Ishikawa (cell line): ENCODE measurements at regions not wholly inside any gene's neighbourhood (a gene's known extent, or its start where the extent isn't known, plus 50 kb on each side); places are given as distances from the start of the nearest gene placed in this dataset.

Experiments used
- CEBPB ChIP-seq: IDR thresholded peaks from 2 replicates; pipeline ENCODE4 v1.6.1; 2012
- CREB1 ChIP-seq: IDR thresholded peaks from 2 replicates; pipeline ENCODE4 v1.6.1; 2012; ENCODE audit warnings: low read depth
- EGR1 ChIP-seq: IDR thresholded peaks from 2 replicates; pipeline ENCODE4 v1.6.1; 2012
- EP300 ChIP-seq: IDR thresholded peaks from 2 replicates; pipeline ENCODE4 v1.6.1; 2012; ENCODE audit warnings: borderline replicate concordance
- FOXM1 ChIP-seq: IDR thresholded peaks from 2 replicates; pipeline ENCODE4 v1.6.1; 2012; ENCODE audit warnings: low read depth, borderline replicate concordance
- NFIC ChIP-seq: IDR thresholded peaks from 2 replicates; pipeline ENCODE4 v1.6.1; 2012
- RAD21 ChIP-seq: IDR thresholded peaks from 2 replicates; pipeline ENCODE4 v1.6.1; 2012; ENCODE audit warnings: low read depth
- TAF1 ChIP-seq: IDR thresholded peaks from 2 replicates; pipeline ENCODE4 v1.6.1; 2012; ENCODE audit warnings: low read depth, mild to moderate bottlenecking
- TCF12 ChIP-seq: IDR thresholded peaks from 2 replicates; pipeline ENCODE4 v1.6.1; 2012; ENCODE audit warnings: low read depth
- TEAD4 ChIP-seq: IDR thresholded peaks from 2 replicates; pipeline ENCODE4 v1.6.1; 2012
- YY1 ChIP-seq: IDR thresholded peaks from 2 replicates; pipeline ENCODE4 v1.6.1; 2012; ENCODE audit warnings: low read depth
- ZBTB7A ChIP-seq: IDR thresholded peaks from 2 replicates; pipeline ENCODE4 v1.6.1; 2012; ENCODE audit warnings: low read depth
- TF ChIP-seq, protein P1 (sequence below): IDR thresholded peaks from 2 replicates; pipeline ENCODE4 v1.6.1; 2012; ENCODE audit warnings: low read depth, mild to moderate bottlenecking
- TF ChIP-seq, protein P2 (sequence below): IDR thresholded peaks from 2 replicates; pipeline ENCODE4 v1.6.1; 2012
- TF ChIP-seq, protein P3 (sequence below): IDR thresholded peaks from 2 replicates; pipeline ENCODE4 v1.6.1; 2012

DNA sequence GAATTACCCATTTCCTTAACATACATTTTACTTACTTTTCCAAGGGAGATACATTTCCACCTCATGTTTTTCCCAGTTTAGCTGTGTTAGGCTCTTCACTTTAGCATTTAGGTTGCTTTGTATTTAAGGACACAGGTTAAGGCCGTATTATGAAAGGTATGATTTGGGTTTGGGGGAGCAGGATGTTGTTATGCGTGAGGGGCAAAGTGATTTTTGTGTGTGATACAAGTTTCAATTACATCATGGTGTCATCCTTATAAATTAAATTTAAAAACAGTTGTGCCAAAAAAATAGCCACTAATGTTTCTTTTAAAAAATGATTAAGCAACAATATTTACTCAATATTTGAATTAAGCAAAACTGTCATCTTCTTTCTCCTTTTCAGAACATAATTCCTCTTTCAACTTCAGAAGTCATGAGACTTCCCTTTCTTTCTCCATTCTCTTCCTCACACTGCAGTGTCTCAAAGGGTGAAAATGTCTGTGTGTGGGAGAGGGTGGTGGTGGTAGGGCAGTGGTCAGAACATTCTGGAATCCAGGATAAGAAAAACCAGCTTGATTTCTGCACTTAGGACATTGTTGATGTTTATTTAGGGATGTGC, 126.2 kb downstream of the KCNRG start:
- no peak for TF ChIP-seq TEAD4
- TF ChIP-seq TAF1 = no peak
- no peak for TF ChIP-seq TCF12

DNA sequence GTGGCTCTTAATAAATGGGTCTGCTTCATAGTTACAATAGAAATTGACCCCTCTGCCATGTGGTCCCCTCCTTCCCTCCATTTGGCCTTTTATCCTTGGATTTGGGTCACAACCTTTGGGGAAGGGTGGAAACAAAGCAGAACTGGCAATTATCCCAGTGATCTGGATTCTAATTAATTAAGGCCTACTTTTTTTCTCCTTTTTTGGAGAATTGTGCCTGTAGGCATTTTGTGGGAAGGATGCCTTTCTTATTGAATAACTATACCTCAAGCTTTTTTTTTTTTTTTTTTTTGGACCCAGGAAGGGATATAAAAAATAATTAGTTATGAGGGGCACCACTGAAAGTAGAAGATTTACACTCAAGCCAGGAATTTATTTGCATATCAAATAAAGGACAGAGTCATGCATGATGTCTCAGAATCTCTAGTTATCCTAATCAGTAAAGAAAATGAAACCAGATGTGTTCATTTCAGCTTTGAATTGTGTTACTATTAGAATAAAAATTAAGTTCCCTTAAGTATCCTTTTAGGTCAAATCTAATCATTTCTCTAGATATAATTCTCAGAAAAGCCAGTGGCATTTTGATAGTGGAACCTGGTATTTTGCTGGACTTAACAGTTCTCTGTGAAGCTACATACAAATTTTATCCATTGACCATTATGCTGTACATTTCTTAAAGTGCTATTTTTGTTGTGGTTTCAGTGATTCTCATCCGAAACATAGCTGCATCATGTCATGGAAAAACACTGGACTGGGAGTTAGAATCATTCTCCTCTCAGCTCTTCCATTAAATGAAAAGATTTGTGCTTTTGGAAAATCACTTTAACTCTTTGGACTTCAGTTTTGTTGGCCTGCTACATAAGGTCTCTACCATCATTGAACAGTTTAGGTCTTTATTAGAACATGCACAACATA, 129.3 kb downstream of the KCNRG start:
- TF ChIP-seq RAD21 (no peak), YY1 (no peak), CREB1 (no peak), EGR1 (no peak)
- TF ChIP-seq, protein P1, sequence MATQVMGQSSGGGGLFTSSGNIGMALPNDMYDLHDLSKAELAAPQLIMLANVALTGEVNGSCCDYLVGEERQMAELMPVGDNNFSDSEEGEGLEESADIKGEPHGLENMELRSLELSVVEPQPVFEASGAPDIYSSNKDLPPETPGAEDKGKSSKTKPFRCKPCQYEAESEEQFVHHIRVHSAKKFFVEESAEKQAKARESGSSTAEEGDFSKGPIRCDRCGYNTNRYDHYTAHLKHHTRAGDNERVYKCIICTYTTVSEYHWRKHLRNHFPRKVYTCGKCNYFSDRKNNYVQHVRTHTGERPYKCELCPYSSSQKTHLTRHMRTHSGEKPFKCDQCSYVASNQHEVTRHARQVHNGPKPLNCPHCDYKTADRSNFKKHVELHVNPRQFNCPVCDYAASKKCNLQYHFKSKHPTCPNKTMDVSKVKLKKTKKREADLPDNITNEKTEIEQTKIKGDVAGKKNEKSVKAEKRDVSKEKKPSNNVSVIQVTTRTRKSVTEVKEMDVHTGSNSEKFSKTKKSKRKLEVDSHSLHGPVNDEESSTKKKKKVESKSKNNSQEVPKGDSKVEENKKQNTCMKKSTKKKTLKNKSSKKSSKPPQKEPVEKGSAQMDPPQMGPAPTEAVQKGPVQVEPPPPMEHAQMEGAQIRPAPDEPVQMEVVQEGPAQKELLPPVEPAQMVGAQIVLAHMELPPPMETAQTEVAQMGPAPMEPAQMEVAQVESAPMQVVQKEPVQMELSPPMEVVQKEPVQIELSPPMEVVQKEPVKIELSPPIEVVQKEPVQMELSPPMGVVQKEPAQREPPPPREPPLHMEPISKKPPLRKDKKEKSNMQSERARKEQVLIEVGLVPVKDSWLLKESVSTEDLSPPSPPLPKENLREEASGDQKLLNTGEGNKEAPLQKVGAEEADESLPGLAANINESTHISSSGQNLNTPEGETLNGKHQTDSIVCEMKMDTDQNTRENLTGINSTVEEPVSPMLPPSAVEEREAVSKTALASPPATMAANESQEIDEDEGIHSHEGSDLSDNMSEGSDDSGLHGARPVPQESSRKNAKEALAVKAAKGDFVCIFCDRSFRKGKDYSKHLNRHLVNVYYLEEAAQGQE = no peak

DNA sequence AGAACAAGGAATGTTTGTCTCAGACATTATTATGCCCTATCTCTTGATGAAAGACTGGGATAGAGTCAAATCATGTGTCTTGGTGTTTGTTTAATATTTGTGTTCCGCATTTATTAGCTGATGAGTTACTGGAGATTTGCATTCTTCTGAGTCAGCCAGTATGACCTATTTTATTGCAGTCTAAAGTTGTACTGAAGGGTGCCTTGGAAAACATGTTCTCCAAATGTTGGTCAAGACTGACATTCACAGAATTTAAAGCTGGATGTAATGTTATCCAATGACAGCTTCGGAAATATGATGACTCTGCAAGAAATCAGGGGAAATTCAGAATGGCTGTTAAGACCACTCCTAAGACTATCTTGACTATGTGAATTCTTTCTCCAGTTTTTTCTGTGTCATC, 134.0 kb downstream of the KCNRG start:
- TF ChIP-seq FOXM1 (no peak), TCF12 (no peak), YY1 (no peak), EGR1 (no peak), TAF1 (no peak), EP300 (no peak), CREB1 (no peak), NFIC (no peak), ZBTB7A (no peak), CEBPB (no peak), TEAD4 (no peak), RAD21 (no peak)
- TF ChIP-seq, protein P2, sequence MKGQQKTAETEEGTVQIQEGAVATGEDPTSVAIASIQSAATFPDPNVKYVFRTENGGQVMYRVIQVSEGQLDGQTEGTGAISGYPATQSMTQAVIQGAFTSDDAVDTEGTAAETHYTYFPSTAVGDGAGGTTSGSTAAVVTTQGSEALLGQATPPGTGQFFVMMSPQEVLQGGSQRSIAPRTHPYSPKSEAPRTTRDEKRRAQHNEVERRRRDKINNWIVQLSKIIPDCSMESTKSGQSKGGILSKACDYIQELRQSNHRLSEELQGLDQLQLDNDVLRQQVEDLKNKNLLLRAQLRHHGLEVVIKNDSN = no peak
- TF ChIP-seq, protein P3, sequence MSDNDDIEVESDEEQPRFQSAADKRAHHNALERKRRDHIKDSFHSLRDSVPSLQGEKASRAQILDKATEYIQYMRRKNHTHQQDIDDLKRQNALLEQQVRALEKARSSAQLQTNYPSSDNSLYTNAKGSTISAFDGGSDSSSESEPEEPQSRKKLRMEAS = no peak
- TF ChIP-seq, protein P1 = no peak

DNA sequence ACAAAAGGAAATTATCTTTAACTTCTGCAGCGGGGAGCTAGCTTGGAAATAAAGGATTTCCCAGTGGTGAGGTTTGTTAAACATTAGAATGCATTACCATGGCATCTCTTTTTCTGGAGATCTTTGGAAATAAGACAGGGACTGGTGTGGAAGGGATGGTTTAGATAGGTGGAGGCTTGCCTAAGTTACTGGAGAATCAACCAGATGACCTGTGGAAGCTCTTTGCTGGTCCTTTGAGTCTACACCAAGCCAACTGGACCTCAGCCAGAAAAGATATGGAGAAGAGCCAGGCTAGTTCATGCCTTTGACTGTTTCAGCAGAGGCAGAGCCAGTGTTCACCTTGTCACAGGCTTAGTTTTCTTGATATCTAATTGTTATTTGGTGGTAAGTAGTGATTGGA, 134.7 kb downstream of the KCNRG start:
- TF ChIP-seq, protein P1 = no peak
- TF ChIP-seq EGR1 (no peak), EP300 (no peak), YY1 (no peak), NFIC (no peak)
- TF ChIP-seq, protein P3 = no peak

DNA sequence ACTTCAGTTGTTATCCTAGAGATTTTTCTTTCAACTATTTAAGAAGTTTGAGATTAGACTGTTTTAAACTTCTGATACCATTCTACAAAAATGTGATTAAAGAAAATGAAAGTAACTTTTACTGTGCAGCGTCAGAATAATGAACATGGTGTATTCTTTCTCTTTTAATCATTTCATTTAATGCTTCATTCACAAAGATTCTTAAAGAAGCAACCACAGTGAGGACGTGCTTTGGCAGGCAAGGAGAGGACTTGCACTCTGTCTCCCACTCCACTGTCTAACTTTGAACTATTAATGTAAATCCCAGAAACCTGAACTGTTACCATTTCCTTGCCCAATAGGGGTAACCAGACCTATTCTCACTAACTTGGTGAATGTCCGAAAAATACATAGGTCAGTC, 137.0 kb downstream of the KCNRG start:
- no peak for TF ChIP-seq CEBPB
- TF ChIP-seq EGR1 = no peak
- TF ChIP-seq, protein P2 = no peak
- TF ChIP-seq RAD21 = no peak
- TF ChIP-seq, protein P1 = no peak
- TF ChIP-seq ZBTB7A = no peak
- TF ChIP-seq FOXM1 = no peak
- TF ChIP-seq, protein P3 = no peak
